PC-9 (cell line): ENCODE measurements at regions not wholly inside any gene's neighbourhood (a gene's known extent, or its start where the extent isn't known, plus 50 kb on each side); places are given as distances from the start of the nearest gene placed in this dataset.

ENCODE experiments used
- EZH2 ChIP-seq: fragments of 200-600 bp; sonication (generic); IDR thresholded peaks from 2 replicates; pipeline ENCODE4 v1.8.0; 2017; ENCODE audit warnings: antibody characterized with exemption, low read depth
- TF ChIP-seq, protein P1 (sequence below): fragments of 200-600 bp; sonication (generic); conservative IDR thresholded peaks from 2 replicates; pipeline ENCODE4 v1.6.1; 2017; ENCODE audit warnings: mixed run types, antibody characterized with exemption, mild to moderate bottlenecking, moderate library complexity

DNA sequence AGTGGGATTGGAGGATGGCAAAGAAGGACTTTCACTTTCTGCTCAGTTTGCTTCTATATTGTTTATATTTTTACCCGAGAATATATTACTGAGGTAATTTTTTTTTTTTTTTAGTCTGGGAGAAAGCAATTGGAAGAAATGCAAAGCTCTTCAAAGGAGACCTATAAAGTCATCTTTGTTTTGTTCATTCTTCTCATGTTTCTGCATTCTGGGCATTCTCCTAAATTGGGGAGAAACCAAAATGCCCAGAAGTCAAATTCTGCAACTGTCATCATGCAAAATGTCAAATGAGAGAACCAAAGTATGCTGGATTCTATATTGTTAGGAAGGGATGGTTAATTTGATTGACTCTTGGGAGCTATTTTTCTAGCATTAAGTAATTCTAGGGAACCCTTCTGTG lies 168.3 kb upstream of the TSC22D2 start:
- TF ChIP-seq, protein P1, sequence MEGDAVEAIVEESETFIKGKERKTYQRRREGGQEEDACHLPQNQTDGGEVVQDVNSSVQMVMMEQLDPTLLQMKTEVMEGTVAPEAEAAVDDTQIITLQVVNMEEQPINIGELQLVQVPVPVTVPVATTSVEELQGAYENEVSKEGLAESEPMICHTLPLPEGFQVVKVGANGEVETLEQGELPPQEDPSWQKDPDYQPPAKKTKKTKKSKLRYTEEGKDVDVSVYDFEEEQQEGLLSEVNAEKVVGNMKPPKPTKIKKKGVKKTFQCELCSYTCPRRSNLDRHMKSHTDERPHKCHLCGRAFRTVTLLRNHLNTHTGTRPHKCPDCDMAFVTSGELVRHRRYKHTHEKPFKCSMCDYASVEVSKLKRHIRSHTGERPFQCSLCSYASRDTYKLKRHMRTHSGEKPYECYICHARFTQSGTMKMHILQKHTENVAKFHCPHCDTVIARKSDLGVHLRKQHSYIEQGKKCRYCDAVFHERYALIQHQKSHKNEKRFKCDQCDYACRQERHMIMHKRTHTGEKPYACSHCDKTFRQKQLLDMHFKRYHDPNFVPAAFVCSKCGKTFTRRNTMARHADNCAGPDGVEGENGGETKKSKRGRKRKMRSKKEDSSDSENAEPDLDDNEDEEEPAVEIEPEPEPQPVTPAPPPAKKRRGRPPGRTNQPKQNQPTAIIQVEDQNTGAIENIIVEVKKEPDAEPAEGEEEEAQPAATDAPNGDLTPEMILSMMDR: no peak
- no peak for TF ChIP-seq EZH2
